GM12878 (cell line): ENCODE measurements at regions not wholly inside any gene's neighbourhood (a gene's known extent, or its start where the extent isn't known, plus 50 kb on each side); places are given as distances from the start of the nearest gene placed in this dataset.

Source experiments
- ATAC-seq: fragments of 200-7000 bp; cut with Tn5 transposase; 3 replicates; pipeline ENCODE4 v1.9.1; 2020; ENCODE audit warnings: mild to moderate bottlenecking, moderate library complexity
- BruUV-seq: library from RNA; stranded (reverse); fragments of 400-500 nt; replicated peaks from 2 replicates; lab custom pipeline; 2021; lab: Mats Ljungman, UMichigan
- CTCF ChIA-PET: fragments of 300-600 bp; sonication (Branson Sonifier 250); formaldehyde crosslinking; extraction: SDS; loops from one replicate; lab custom pipeline; 2021; ENCODE audit warnings: inconsistent platforms; lab: Yijun Ruan, JAX
- POLR2A ChIA-PET: fragments of 350-600 bp; formaldehyde crosslinking; extraction: SDS; loops from one replicate; lab custom pipeline; 2021; ENCODE audit warnings: inconsistent platforms; lab: Charles Lee
- RAD21 ChIA-PET: fragments of 300-600 bp; sonication (Branson Sonifier 250); formaldehyde crosslinking; loops from one replicate; lab custom pipeline; 2023; ENCODE audit warnings: antibody characterized with exemption; ENCODE audit not compliant: unreplicated experiment; lab: Charles Lee
- SMC1A ChIA-PET: fragments of 300-600 bp; sonication (Branson Sonifier 250); formaldehyde crosslinking; loops from one replicate; lab custom pipeline; 2023; ENCODE audit not compliant: unreplicated experiment, uncharacterized antibody; lab: Charles Lee
- DNase-seq: peaks from one replicate; pipeline ENCODE4 v3.0.0-alpha.2; 2011; ENCODE audit warnings: low read depth, low spot score
- FAIRE-seq: peaks from 3 replicates; lab custom pipeline; 2011; peaks lifted over from hg19 to GRCh38; lab: Jason Lieb, UNC
- H2AFZ ChIP-seq: 2 replicates; pipeline ENCODE4 v1.6.0; 2011; ENCODE audit warnings: low read depth, low read length, control low read depth; ENCODE audit not compliant: control insufficient read depth
- H3K27ac ChIP-seq: 2 replicates; pipeline ENCODE4 v1.5.1; 2011; ENCODE audit warnings: control low read depth; ENCODE audit not compliant: control insufficient read depth, insufficient read depth
- H3K27me3 ChIP-seq, 2 experiments: replicated peaks in 1 of 2; 2 replicates each; pipeline versions ENCODE4 v1.6.0 to v1.6.1; 2011; ENCODE audit warnings: low read length in 1 of 2; ENCODE audit not compliant: control insufficient read depth in 2 of 2, insufficient read depth in 2 of 2
- H3K36me3 ChIP-seq, 2 experiments: 2 replicates each; pipeline ENCODE4 v1.5.1; 2011; ENCODE audit warnings: low read length in 1 of 2; ENCODE audit not compliant: control insufficient read depth in 2 of 2, insufficient read depth in 2 of 2
- H3K4me1 ChIP-seq: 2 replicates; pipeline ENCODE4 v1.6.1; 2011; ENCODE audit warnings: mild to moderate bottlenecking, low read length, moderate library complexity, mixed read lengths; ENCODE audit not compliant: control insufficient read depth, insufficient read depth
- H3K4me2 ChIP-seq: 2 replicates; pipeline ENCODE4 v1.6.0; 2011; ENCODE audit warnings: control low read depth; ENCODE audit not compliant: control insufficient read depth, insufficient read depth
- H3K4me3 ChIP-seq: fragments of 200-600 bp; sonication (generic); 2 replicates; pipeline ENCODE4 v1.5.1; 2016
- H3K79me2 ChIP-seq: 2 replicates; pipeline ENCODE4 v1.6.0; 2011; ENCODE audit warnings: low read length; ENCODE audit not compliant: control insufficient read depth, insufficient read depth
- H3K9ac ChIP-seq: 2 replicates; pipeline ENCODE4 v1.8.0; 2011; ENCODE audit warnings: low read length, control low read depth, mixed read lengths; ENCODE audit not compliant: control insufficient read depth, insufficient read depth
- H3K9me3 ChIP-seq: replicated peaks from 3 replicates; pipeline ENCODE4 v1.5.1; 2011; ENCODE audit warnings: mild to moderate bottlenecking, low read length; ENCODE audit not compliant: control insufficient read depth, insufficient read depth
- H4K20me1 ChIP-seq: 2 replicates; pipeline ENCODE4 v1.6.0; 2011; ENCODE audit not compliant: control insufficient read depth, insufficient read depth
- ASH2L ChIP-seq: fragments of 300-600, 200-600 bp; sonication (generic); IDR thresholded peaks from 2 replicates; pipeline ENCODE4 v1.6.1; 2017; ENCODE audit warnings: low read depth, mild to moderate bottlenecking, borderline replicate concordance
- BRCA1 ChIP-seq: IDR thresholded peaks from 2 replicates; pipeline ENCODE4 v1.6.1; 2011; ENCODE audit warnings: low read depth, low read length, improper control_type of control experiment
- CHD1 ChIP-seq: IDR thresholded peaks from 2 replicates; pipeline ENCODE4 v1.6.1; 2012; ENCODE audit warnings: low read depth, low read length, improper control_type of control experiment
- EED ChIP-seq: sonication (generic); IDR thresholded peaks from 2 replicates; pipeline ENCODE4 v1.6.1; 2016; ENCODE audit warnings: antibody characterized with exemption, low read depth
- MYC ChIP-seq: IDR thresholded peaks from 2 replicates; pipeline ENCODE4 v1.6.1; 2011; ENCODE audit warnings: mild to moderate bottlenecking, low read length, moderate library complexity, inconsistent platforms; ENCODE audit not compliant: insufficient read depth, insufficient replicate concordance, insufficient read length, severe bottlenecking
- NFXL1 ChIP-seq: fragments of 450-650 bp; IDR thresholded peaks from 2 replicates; pipeline ENCODE4 v1.6.1; 2017; ENCODE audit warnings: antibody characterized with exemption, mild to moderate bottlenecking, borderline replicate concordance
- RAD21 ChIP-seq: IDR thresholded peaks from 2 replicates; pipeline ENCODE4 v1.6.1; 2011; ENCODE audit warnings: mild to moderate bottlenecking, low read depth, low read length, moderate library complexity; ENCODE audit not compliant: insufficient read depth
- RBBP5 ChIP-seq: fragments of 200-600 bp; sonication (generic); conservative IDR thresholded peaks from 2 replicates; pipeline ENCODE4 v1.6.1; 2016
- TCF3 ChIP-seq: IDR thresholded peaks from 2 replicates; pipeline ENCODE4 v1.6.1; 2012; ENCODE audit warnings: low read depth, mild to moderate bottlenecking, low read length, borderline replicate concordance; ENCODE audit not compliant: insufficient read depth
- ZNF207 ChIP-seq: fragments of 450-650 bp; IDR thresholded peaks from 2 replicates; pipeline ENCODE4 v1.6.1; 2014; ENCODE audit warnings: antibody characterized with exemption, mild to moderate bottlenecking, borderline replicate concordance
- ZNF622 ChIP-seq: fragments of 450-650 bp; IDR thresholded peaks from 2 replicates; pipeline ENCODE4 v1.6.1; 2017; ENCODE audit warnings: mild to moderate bottlenecking, inconsistent platforms
- WGBS: methylation state at CpG from one replicate; pipeline ENCODE4 v1.1.6; 2016; ENCODE audit warnings: low lambda C conversion rate; ENCODE audit not compliant: insufficient replicate concordance, insufficient coverage; ENCODE audit errors: missing lambda C conversion rate; 5-methylcytosine and 5-hydroxymethylcytosine counted together
- in situ Hi-C: fragments of 300-500 bp; cut with MboI; formaldehyde crosslinking; loops from 9 replicates; pipeline ENCODE4 v1.14.3; 2018; ENCODE audit warnings: mixed read lengths
- intact Hi-C: fragments of 100-400 bp; cut with micrococcal nuclease; formaldehyde crosslinking; loops from one replicate; pipeline ENCODE4 v1.14.2; 2022; ENCODE audit not compliant: unreplicated experiment
- TF ChIP-seq, protein P1 (sequence below): fragments of 450-650 bp; IDR thresholded peaks from 2 replicates; pipeline ENCODE4 v1.6.1; 2016; ENCODE audit warnings: mild to moderate bottlenecking, moderate library complexity, borderline replicate concordance
- TF ChIP-seq, protein P2 (sequence below): fragments of 450-650 bp; IDR thresholded peaks from 2 replicates; pipeline ENCODE4 v1.6.1; 2017; ENCODE audit warnings: mild to moderate bottlenecking, moderate library complexity

DNA sequence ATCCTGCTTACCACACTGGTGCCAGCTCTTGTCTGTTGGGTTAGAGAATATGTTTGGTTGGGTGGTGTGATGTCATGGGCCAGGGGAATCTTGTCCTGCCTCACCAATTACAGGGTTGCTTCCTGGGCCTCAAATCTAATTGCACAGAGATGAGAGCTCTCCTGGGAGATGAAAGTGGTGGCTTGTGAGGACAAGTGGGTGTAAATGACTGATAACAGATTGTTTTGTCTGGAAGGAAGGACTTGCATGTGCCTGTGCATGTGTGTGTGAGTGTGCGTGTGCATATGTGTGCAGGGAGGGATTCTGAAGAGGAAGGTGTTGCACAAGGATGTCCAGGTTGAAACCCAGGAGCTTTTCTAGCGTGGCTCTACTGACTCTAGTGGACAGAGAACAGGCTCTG lies 271.9 kb downstream of the LOXHD1 start:
- BruUV-seq = no TSS peak
- Histone ChIP-seq H4K20me1 (no peaks in the 10 kb centered on the region), H3K4me3 (no peak overlapping the region), H2AFZ (no peak overlapping the region), H3K4me1 (no peaks in the 10 kb centered on the region), H3K79me2 (no peaks in the 10 kb centered on the region), H3K27me3 (peaks cover 2 to 4% of the 10 kb centered on the region in 2 experiments; a peak in 2 of 4 replicates), H3K9ac (no peak overlapping the region), H3K27ac (no peak overlapping the region), H3K4me2 (no peak overlapping the region), H3K36me3 (no peaks in the 10 kb centered on the region), H3K9me3 (no peaks in the 10 kb centered on the region)
- FAIRE-seq (no peak), DNase-seq (no peak), ATAC-seq (no peak)
- ChIA-PET SMC1A (no interaction called here), RAD21 (no interaction called here), POLR2A (no interaction called here), CTCF (interaction anchor here (0.5 to 0.8 kb wide), 2 partner anchors 15 to 140 kb away, joined by 3 read pairs; no protein-coding TSS in a partner anchor)
- in situ Hi-C loops (no loop called here), intact Hi-C loops (no loop called here)
- no peak for TF ChIP-seq ZNF622
- no peak for TF ChIP-seq RAD21
- no peak for TF ChIP-seq TCF3
- TF ChIP-seq ZNF207 = no peak
- TF ChIP-seq RBBP5 = no peak
- no peak for TF ChIP-seq EED
- TF ChIP-seq, protein P1, sequence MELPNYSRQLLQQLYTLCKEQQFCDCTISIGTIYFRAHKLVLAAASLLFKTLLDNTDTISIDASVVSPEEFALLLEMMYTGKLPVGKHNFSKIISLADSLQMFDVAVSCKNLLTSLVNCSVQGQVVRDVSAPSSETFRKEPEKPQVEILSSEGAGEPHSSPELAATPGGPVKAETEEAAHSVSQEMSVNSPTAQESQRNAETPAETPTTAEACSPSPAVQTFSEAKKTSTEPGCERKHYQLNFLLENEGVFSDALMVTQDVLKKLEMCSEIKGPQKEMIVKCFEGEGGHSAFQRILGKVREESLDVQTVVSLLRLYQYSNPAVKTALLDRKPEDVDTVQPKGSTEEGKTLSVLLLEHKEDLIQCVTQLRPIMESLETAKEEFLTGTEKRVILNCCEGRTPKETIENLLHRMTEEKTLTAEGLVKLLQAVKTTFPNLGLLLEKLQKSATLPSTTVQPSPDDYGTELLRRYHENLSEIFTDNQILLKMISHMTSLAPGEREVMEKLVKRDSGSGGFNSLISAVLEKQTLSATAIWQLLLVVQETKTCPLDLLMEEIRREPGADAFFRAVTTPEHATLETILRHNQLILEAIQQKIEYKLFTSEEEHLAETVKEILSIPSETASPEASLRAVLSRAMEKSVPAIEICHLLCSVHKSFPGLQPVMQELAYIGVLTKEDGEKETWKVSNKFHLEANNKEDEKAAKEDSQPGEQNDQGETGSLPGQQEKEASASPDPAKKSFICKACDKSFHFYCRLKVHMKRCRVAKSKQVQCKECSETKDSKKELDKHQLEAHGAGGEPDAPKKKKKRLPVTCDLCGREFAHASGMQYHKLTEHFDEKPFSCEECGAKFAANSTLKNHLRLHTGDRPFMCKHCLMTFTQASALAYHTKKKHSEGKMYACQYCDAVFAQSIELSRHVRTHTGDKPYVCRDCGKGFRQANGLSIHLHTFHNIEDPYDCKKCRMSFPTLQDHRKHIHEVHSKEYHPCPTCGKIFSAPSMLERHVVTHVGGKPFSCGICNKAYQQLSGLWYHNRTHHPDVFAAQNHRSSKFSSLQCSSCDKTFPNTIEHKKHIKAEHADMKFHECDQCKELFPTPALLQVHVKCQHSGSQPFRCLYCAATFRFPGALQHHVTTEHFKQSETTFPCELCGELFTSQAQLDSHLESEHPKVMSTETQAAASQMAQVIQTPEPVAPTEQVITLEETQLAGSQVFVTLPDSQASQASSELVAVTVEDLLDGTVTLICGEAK = no peak
- TF ChIP-seq ASH2L = no peak
- TF ChIP-seq NFXL1 = no peak
- no peak for TF ChIP-seq BRCA1
- TF ChIP-seq MYC = no peak
- no peak for TF ChIP-seq CHD1
- TF ChIP-seq, protein P2, sequence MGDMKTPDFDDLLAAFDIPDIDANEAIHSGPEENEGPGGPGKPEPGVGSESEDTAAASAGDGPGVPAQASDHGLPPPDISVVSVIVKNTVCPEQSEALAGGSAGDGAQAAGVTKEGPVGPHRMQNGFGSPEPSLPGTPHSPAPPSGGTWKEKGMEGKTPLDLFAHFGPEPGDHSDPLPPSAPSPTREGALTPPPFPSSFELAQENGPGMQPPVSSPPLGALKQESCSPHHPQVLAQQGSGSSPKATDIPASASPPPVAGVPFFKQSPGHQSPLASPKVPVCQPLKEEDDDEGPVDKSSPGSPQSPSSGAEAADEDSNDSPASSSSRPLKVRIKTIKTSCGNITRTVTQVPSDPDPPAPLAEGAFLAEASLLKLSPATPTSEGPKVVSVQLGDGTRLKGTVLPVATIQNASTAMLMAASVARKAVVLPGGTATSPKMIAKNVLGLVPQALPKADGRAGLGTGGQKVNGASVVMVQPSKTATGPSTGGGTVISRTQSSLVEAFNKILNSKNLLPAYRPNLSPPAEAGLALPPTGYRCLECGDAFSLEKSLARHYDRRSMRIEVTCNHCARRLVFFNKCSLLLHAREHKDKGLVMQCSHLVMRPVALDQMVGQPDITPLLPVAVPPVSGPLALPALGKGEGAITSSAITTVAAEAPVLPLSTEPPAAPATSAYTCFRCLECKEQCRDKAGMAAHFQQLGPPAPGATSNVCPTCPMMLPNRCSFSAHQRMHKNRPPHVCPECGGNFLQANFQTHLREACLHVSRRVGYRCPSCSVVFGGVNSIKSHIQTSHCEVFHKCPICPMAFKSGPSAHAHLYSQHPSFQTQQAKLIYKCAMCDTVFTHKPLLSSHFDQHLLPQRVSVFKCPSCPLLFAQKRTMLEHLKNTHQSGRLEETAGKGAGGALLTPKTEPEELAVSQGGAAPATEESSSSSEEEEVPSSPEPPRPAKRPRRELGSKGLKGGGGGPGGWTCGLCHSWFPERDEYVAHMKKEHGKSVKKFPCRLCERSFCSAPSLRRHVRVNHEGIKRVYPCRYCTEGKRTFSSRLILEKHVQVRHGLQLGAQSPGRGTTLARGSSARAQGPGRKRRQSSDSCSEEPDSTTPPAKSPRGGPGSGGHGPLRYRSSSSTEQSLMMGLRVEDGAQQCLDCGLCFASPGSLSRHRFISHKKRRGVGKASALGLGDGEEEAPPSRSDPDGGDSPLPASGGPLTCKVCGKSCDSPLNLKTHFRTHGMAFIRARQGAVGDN = no peak
- WGBS = 18% methylated on average over 2 of the region's 2 CpGs
